ENCODE measurements at regions not wholly inside any gene's neighbourhood (a gene's known extent, or its start where the extent isn't known, plus 50 kb on each side); places are given as distances from the start of the nearest gene placed in this dataset.
"Not testable (repeated sequence)": the region's sequence is repeated elsewhere in the genome, so short reads cannot be mapped to it uniquely, and the experiment has no call there.

DNA sequence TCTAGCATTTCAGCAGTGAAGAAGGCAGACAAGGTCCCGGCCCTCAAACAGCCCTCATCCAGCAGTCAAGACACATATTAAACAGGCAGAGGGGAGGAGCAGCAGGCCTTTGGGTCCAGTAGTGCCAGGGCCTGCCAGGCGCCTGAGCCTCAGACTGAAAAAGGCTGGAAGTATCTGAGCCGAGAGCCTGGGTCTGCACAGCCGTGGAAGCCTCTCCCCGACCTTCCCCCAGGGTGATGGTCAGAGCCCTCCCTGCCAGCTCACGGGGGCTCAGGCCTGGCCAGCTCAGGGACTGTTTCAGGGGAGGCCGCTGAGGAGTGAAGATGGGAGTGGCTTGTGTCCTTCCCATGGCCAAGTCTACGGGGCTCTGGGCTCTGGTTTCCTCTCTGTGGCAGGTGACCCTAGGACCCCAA is 565.2 kb downstream of the PTPRU start:
- no peak for DNase-seq

DNA sequence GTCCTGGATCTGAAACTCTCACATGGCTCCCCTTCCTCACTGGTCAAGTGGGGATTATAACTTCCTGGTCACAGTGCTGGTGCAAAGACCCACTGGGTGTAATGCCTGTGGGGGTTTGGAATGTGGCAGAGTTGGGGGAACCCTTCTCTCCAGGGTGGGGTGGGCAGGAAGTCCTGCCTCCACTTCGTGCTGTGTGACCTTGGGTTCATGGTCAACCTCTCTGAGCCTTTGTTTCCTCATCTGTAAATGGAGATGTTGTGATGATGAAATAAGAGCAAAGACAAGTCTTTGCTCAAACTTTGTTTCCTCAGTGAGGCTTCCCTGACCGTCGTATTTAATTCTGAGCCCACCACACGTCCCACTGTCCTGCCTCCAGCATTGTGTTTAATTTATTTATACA is 564.7 kb downstream of the PTPRU start:
- no peak for DNase-seq

DNA sequence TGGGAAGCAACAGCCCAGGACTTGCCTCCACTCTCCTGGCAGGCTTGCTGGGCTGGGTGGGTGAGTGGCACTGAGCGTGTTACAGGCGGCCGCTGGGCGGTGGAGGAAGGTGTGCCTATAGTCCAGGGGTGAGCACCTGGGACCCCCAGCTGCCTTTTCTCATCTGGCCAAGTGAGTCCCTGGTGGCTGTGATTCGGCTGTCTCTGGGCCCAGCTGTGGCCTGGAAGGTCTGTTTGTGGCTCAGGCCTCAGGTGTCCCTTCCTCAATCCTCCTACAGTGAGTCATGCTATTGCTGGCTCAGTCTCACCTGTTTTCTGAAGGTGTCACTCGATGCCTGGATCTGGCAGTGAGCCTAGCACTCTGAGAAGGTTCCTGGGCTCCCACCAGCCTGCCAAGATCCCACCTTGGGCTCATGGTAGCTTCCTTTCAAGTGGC is 564.2 kb downstream of the PTPRU start:
- DNase-seq, result no peak

DNA sequence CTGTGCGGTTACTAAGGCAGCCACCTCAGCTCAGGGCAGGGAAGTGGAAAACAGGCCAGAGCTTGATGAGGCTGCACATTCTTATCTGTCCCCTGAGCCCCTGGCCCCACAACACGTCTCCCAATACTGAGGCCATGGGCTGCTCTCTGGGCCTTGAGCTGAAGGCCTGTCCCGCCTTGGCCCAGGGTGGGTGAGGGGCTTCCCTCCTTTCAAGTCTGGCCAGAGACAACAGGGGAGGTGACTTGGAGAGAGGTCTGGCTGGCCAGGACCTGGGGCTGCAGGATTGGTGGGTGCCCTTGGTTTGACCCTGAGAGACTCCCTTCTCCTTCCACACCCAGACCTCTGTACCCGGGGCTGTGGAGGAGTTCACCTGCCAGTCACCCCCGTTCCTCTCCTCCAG is 563.8 kb downstream of the PTPRU start:
- DNase-seq, result no peak

DNA sequence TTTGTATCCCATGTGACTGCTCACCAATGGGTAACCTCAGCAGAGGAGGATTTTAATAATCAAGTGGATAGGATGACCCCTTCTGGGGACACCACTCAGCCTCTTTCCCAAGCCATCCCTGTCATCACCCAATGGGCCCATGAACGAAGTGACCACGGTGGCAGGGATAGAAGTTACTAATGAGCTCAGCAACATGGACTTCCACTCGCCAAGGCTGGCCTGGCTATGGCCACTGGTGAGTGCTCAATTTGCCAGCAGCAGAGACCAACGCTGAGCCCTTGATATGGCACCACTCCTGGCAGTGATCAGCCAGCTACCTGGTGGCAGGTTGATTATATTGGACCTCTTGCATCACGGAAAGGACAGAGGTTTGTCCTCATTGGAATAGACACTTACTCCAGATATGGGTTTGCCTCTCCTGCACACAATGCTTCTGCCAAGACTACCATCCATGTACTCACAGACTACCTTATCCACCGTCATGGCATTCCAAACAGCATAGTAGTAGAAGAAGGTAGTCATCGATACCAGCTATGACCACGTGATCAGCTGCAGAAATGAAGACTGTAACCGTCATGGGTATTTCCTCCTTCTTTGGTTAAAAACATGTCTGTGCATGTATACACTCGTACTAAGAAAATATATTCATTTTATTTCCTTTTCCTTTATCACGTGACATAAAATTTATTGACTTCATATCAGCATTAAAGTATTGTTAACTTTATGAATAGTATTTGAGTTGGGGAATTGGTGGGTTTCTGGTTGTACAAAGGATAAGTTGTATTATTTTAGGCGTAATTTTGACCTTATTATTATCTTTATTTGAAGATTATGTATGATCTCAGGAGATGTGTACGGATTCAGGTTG is 562.6 kb downstream of the PTPRU start:
- DNase-seq, result no peak

DNA sequence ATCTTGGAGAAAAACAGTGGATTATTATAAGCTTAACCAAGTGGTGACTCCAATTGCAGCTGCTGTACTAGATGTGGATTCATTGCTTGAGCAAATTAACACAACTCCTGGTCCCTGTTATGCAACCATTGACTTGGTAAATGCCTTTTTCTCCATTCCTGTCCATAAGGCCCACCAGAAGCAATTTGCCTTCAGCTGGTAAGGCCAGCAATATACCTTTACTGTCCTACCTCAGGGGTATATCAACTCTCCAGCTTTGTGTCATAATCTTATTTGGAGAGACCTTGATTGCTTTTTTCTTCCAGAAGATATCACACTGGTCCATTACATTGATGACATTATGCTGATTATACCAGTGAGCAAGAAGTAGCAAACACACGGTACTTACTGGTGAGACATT is 560.8 kb downstream of the PTPRU start:
- DNase-seq, result not testable (repeated sequence)

DNA sequence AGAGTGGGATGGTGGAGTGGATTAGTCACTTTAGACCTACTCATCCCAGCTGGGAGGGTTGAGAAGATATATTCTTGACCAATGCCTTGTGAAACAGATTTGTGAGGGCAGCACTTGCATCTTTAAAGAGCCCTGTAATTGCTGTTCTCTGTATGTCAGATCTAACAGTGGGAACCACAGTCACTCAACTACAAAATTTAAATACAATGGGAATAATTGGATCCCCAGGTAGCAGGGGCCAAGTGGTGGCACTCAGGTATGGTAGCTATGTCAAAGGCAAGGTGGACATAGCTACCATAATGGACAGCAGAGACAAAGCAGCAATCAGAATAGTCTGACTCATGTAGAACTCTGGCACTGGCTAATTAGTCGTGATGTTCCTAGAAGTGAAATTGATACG is 559.6 kb downstream of the PTPRU start:
- not testable (repeated sequence) for DNase-seq

DNA sequence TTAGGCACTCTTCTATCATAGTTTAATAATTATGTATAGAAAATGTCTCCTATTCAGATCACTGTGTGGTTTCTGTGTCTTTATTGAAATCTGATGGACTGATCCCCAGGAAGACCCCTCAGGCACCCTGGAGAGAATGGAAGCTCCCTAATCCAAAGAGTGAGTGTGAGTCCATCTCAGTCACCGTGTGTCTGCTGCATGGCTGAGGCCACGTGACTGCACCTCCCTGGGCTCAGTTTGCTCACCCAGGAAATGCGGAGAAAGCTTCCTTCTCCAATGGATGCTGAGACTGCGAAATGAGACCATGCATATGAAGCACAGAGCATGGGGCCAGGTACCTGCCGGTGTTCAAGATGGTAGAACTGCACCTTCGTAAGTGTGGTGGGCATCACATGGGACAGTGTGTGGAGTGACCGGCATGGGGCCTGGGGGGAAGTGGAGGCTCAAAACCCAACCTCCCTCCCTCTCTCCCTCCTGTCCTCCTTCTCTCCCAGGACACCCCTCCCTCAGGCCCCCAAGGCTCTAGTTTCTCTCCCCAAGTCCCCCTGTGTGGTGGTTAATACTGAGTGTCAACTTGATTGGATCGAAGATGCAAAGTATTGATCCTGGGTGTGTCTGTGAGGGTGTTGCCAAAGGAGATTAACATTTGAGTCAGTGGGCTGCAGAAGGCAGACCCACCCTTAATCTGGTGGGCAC is 557.5 kb downstream of the PTPRU start:
- no peak for DNase-seq

DNA sequence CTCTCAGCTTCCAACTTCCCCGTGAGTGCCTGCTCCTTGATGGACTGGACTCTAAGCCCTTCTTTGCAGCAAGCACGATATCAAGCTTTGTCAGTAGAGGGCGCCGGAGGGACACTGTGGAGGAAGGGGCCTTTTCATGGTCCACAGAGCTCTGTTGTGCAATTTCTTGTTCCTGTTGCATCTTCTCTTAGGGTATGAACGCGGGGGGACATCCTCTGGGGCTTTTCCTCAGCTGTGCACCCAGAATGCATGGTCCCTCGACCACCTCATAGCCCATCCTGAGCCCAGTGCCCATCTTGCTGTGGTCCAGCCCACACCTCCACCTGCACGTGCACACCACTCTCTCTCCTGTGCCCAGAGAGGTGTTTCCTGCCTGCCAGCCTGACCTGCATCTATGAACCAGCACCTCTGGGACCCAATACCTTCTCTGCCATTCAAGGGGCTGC is 556.8 kb downstream of the PTPRU start:
- peak; percentile 75 for DNase-seq

DNA sequence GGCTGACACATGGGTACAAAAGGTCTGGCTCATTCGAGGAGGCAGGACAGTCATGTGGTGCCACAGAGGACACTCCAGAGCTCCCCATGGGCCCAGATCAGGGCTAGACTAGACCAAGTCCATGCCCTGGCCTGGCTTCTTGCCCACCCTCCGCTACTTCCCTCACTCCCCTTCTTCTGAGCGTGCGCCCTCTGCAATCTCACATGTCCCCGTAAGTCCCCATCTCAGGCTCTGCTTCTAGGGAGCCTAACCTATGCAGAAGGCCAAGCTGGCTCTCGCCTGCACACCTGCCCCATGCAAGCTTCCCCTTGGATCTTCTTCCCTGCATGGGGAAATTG is 553.6 kb downstream of the PTPRU start:
- no peak for DNase-seq

DNA sequence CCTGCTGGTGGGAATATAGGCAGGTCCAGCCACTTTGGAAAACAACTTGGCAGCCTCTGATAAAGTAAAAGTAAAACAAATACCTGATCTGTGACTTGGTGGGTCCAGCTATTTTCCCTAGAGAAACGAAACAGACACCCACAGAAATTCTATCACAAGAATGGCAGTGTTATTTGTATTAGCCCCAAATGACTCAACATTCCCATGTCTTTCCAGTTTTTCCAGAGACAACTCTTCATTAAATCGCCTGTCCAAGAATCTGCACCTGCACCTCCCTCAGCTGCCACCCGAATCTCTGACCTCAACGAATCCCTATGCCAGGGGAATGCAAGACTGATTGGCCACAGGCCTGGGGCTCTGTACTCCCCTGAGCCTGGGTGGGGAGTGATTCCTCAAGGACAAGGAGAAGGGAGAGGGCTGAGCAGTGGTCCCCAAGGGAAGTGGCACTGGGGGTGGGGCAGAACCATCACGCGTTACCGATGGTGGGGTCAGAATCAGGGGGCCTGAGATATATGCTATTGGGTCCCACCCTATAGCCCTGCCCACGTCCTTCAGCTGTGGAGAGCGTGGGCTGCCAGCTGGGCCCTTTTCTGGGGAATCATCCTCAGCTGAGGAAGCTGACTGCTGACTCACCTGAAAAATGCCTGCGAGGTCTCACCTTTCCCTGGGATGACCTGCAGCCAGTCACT is 553.0 kb downstream of the PTPRU start:
- peak; percentile 2 for DNase-seq

DNA sequence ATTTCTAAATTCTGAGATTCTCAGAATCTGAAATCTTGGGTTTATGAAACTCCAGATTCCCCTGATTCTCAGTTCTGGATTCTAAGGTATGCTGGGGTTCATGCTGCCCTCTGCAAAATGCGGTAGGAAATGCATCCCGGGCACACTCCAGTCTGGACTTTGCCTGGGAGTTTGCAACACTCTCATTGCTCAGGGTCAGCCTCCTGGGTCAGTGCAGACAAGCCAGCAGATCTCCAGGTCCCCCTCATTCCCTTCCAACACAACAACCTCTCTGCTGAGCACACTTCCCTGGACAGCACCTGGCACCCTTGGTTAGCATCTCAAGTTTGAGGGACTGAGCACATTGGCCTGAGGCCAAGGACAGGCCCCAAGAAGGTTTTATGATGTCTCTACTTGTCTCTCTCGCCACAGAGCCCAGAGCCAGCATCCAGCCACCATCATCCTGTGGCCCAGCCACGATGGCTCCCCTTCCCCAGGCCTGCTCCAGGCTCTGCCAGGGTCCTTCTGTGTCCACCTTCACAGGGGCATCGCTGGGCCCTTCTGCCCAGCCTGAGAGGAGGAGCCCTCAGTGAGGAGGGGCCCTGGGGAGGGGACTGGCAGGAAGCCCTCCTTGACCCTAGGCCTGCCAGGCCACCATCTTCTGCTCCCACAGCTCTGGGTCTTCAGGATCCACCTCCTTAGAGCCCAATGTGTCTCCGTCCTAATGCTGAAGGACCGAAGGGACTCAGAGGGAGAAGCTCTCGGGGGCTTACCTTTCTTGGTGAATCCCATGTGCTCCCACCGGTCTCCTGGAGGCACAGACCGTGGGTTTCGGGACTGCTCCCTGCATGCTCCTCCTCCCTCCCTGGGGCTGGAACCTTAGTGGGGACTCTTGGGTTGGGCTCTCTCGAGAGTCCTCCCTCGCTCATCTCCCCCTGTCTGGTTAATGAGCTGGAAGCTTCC is 550.7 kb downstream of the PTPRU start:
- DNase-seq, result no peak

DNA sequence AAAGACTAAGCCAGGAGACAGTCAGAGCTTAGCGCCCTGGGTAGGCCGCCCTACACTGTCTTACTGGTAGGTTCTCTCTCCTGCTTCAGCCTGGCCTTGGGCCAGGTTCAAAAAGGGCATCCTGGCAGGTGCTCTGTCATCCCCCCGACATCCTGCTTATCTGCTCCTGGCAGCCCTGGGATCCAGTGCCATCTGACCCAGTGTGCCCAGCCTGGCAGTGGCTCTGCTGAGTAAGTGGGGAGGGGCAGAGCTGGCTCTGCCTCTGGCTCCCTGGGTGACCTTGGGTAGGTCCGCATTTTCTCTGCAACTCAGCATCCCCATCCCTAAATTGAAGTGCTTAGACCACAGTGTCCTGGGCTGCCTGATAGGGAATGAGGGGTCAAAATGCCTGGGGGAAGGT is 549.9 kb downstream of the PTPRU start:
- DNase-seq, result no peak

DNA sequence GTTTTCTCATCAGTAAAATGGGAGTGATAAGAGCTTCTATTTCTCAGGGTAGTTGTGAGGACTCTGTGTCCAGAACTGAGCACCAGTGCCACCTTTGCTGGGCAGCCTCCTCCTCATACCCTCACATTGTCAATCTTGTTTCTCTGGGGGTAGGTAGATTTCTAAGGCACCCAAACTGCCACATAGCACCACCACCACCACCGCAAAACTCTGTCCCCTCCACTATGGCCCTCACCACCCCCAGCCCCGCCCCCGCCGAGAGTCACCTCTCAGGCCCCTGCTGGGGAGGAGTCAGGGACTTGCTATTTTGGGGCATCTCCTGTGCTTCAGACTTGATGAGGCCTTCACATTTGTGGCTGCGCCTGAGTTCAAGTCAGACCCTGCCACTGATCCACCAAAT is 549.2 kb downstream of the PTPRU start:
- no peak for DNase-seq

DNA sequence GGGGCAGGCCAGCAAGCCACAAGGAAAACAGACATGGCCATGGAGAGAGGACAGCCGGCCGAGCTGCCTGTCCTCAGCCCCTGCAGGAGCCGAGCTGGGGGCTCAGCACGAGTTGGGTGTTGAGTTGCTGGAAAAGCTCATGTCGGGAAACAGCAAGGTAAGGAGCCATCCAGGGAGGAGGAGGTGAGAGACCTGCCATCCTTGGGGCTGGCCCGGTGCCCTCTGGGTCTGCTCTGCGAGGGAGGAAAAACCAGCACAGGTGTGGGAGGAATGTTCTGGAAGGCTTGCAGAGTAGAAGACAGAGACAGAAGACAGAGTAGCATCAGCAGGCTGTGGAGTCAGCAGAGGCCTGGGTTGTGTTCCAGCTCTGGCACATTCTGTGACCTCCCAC is 548.8 kb downstream of the PTPRU start:
- DNase-seq, result no peak

DNA sequence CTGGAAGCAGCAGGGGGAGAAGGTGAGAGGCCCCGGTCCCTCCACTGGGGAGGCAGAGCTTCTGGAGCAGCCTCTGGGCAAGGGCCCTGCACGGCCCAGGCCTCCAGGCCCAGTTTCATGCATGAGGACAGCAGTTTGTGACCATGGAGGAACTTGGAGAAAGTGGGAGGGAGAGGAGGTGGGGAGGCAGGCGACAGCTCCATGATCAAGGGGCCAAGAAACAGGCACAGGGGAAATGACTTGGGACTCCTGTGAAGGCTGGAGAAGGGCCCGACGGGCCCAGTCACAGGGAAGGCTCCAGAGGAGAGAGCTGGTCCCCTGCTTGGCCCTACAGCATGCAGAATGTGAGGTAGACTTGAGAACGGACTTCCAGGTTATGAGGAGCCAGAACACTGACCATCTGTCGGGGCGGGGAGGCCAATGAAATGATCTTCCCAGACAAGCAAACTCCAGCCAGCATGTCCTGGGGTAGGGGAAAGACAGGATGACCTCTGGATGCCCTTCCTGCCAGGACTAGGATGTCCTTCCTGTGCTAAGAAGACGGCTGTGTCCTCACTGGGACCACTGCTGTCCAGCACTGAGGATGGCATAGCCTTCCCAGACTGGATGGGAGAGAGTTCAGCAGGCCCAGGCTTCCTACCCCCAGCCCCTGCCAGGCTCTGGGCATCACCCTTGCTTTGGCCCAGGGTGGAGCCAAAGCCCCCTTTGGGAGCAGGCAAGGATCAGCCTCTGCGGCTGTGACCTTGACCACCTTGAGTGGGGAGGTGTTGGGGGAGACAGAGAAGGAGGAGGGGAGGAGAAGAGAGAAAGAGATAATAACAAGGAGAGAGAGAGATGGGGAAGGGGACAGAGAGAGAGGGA is 548.2 kb downstream of the PTPRU start:
- DNase-seq, result no peak

DNA sequence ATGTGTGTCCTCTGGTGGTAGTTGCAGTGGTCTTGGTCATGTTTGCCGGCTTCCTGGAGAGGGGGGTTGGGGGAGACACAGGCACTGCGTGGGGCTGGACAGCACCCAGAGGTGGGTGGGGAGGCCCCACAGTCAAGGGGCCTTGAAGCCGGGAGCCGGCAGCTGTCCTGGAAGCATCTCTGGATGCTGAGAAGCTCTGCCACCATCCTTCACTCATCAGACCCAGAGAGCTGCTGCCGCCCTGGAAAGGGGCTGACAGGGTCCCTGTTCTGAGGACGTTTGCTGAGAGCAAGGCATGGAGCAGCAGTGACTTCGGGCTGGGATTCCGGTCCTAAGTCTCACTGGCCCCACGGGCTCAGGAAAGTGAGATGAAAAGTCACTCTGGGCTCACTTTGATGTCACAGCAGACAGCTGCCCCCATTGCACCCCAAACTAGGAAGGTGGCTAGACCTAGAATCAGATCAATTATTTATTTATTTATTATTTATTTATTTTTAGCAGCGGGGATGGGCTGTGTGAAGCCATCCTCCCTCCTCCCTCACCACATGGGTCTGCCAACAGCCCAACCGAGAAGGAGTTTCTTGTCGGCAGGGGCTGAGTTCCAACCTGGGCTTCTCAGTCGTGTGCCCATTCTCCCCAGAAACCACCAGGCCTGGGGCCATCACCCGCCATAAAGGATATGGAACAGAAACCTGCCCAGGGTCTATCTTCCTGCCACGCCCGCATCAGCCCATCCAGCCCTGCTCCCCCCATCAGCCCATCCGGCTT is 547.4 kb downstream of the PTPRU start:
- no peak for DNase-seq

DNA sequence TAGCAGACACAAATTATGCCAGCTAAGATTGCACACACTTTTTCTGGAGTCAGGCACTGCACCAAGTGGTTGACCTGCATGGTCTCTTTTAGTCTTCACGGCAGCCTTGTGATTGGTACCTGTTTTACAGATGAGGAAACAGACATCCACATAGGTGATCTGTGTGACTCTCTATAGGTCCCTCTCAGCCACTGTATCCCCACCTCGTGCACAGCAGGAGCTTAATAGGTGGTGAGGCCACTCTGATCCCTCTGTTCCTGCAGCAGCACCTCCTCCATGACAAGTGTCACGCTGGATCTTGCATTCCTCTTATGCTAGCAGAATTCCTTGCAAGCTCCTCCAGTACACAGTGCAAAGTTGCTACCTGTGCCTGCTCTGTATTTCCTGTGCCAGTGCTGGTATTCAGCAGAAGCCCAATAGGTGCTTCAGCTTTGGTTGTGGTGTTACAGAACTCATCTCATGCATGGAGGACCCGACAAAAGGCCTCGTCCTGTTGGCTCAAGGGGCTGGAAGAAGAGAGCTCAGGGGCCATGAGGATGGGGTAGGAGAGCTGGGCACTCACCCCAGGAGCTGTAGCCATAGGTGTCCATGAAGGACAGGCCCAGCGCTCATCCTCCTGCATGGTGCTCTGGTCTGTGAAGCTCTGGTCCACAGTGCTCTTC is 546.7 kb downstream of the PTPRU start:
- DNase-seq, result no peak

DNA sequence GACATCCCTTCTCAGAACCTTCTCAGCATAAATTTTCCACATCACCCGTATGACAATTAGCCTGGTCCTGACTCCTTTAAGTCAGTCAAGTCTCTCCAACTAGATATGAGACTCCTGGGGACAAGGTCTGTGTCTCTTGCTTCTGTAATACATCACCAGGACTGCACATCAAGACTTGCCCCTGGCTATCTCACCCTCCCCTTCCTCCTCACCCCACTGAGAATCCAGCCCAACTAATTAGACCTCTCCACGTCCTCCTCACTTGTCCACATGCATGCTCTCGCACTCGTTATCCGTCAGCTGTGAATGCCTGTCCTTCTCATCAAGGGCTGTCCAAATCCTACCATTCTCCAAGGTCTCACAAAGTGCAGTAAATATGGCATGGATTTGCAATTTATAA is 542.8 kb downstream of the PTPRU start:
- no peak for DNase-seq

DNA sequence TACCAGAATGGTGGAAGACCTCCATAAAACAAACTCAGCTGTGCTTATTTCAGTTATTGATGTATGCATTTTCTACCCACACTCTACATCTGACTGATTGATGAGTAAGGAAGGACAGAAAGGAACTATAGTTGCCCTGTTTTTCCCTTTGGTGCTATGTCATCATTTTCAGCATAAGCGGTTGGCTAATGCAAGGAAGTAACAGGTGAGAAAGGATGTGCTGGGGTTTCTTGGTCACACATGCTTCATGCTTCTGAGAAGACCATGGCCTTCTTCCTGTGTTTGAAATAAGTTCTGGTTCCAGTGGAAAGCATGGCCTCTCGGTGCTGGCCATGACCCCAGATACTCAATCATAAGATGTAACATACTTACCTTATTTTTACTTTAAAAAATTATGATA is 541.2 kb downstream of the PTPRU start:
- no peak for DNase-seq
